HG02798 (cell line): ENCODE measurements at regions not wholly inside any gene's neighbourhood (a gene's known extent, or its start where the extent isn't known, plus 50 kb on each side); places are given as distances from the start of the nearest gene placed in this dataset.
A peak's percentile ranks its signal among the peaks of the same experiment; 100 is the strongest.

ENCODE experiments used
- ATAC-seq: cut with Tn5 transposase; IDR thresholded peaks from one replicate; pipeline ENCODE4 v1.9.1; 2021; ENCODE audit warnings: mild to moderate bottlenecking; ENCODE audit not compliant: unreplicated experiment, poor library complexity

GRCh38 chr13:89878904-89879303 is 1468.6 kb upstream of the MIR17HG start:
- no peak for ATAC-seq

DNA sequence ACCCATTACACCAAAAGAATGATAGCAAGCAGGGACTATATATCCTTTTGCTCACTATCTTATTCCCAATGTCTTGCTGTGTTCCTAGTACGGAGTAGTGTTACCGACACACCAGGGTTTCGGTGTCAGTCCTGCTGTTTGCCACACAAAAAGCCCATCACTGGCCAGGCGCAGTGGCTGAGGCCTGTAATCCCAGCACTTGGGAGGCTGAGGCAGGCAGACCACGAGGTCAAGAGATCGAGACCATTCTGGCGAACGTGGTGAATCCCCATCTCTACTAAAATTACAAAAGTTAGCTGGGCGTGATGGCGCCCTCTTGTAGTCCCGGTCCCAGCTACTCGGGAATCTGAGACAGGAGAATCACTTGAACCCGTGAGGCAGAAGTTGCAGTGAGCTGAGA is 1467.3 kb upstream of the MIR17HG start:
- ATAC-seq: no peak

DNA sequence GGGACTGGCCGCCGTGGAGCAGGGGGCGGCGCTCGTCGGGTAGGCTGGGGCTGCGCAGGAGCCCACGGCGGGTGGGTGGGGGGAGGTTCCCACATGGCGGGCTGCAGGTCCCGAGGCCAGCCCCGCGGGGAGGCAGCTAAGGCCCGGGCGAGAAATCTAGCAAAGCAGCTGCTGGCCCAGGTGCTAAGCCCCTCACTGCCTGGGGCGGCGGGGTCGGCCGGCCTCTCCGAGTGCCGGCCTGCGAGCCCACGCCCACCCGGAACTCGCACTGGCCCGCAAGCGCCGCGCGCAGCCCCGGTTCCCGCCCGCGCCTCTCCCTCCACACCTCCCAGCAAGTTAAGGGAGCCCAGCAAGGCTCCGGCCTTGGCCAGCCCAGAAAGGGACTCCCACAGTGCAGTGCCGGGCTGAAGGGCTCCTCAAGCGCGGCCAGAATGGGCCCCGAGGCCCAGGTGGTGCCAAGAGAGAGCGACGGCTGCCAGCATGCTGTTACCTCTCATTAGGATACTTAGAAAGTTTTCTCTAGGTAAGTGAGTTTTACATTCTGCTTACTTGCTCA is 1463.5 kb upstream of the MIR17HG start:
- no peak for ATAC-seq

DNA sequence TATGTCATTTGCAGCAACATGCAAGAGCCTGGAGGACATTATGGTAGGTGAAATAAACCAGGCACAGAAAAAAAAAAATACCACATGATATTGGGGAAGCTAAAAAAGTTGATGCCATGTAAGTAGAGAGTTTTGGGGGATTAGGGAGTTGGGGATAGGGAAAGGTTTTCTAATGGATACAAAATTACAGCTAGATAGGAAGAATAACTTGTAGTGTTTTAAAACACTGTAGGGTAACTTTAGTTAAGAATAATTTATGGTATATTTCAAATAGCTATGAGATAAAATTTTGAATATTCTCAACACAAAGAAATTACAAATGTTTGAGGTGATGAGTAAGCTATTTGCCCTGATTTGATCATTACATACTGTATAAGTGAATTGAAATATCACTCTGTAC is 1456.7 kb upstream of the MIR17HG start:
- no peak for ATAC-seq

- no peak for ATAC-seq
Measured at GRCh38 chr13:89891416-89891815, 1456.1 kb upstream of the MIR17HG start.

DNA sequence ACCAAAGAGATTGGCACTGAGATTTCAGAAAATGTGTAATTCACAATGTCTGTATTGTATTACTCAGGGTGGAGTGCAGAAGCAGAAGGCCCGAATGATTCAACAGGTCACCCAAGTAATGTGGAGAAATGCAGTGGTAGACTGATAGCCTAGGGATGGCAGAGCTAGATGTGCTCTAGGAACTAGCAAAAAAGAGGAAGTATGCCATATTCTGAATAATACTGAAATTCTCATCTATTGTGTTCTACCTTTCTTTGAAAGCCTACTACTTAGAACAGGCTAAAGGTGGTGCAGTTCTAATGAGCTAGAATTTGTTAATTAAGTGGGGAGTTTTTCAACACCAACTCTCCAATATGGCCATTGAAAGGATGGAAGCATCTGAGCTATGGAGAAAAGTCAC is 1449.8 kb upstream of the MIR17HG start:
- peak; percentile 69 for ATAC-seq

DNA sequence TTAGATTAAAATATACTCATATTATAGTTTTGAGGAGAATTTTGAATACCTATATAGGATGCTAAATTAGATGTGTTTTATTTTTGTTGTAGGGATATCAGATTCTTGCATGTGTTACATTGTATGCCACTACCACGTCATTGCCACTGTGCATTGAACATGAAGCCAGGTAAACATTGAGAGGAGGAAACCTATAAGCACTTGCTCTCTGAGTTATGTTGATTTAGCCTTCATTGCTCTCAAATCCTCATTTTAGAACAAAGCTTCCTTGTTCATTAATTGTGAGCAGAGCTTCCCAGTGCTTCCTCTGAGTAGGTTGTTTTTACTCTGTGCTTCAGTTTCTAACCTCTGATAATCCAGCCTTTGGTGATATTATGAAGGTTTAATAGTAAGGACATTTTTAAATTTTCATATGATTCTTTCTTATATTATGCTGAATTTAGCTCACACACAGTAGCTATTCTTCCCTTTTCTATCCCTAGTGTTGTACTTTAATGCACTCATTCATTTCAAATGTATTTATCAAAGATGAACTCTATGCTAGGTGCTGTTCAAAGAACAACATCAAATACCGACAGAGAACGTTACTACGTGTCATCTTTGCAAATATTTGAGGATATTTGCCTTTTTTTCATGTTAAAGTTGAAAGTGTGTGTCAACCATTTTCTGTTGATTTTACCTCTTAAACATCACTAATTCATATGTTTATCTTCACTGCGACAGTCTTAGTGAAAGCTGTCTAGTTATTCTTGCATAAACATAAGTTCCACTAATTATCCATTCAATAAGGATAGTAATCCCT is 1448.0 kb upstream of the MIR17HG start:
- ATAC-seq: no peak

GRCh38 chr13:89900104-89900765 is 1447.3 kb upstream of the MIR17HG start:
- ATAC-seq: no peak

DNA sequence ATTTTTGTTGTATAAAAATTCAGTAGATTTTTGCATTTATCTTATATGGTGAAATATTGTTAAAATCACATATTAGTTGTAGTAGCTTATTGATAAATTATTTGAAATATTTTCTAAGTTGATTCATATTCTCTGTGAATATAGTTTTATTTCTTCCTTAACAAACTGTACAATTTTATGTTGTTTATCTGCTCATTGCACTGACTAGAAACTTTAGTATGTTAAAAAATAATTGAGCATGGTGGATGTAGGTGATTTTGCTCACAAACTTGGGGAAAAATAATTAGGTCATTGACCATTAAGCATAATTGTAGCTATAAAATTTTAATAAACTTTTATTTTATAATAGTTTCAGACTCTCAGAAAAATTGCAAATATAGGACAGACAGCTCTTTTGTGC is 1445.3 kb upstream of the MIR17HG start:
- ATAC-seq: no peak

DNA sequence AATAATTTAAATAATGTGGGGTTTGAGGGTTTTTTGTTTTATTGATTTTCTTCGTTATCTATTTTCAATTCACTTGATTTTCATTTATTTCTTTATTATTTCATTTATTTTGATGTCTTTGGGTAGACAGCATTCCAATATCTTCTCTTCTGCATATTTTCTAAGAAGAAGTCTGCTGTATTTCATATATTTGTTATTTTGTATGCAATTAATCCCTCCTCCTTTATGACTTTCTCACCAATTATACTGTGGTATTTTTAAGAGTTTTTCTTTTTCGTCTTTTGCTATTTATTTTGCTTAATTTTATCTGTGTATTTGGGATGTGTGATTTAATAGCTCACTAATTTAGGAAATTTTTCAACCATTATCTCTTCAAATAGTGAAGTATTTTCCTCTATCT is 1444.4 kb upstream of the MIR17HG start:
- no peak for ATAC-seq

DNA sequence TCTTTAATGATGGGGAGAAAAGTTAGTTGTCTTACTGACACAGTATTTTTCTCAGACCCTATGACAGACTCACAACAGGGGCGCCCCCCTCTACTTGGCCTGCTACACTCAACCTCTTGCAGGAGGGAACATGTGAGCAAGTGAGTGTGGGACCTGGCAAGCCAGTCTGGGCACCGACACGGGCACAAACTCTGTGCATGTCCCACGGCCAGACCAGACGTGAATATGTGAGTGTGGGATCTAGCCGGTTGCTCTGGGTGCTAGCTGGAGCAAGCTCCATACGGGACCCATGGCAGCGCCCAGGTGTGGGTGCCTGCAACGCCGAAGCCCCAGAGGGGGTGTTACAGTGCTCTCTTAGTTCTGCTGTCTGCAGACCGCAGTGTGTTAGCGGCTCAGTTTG is 1437.3 kb upstream of the MIR17HG start:
- ATAC-seq: no peak

- ATAC-seq: no peak
Measured at GRCh38 chr13:89916551-89916950, 1430.9 kb upstream of the MIR17HG start.

GRCh38 chr13:89920461-89920860 is 1427.0 kb upstream of the MIR17HG start:
- no peak for ATAC-seq

DNA sequence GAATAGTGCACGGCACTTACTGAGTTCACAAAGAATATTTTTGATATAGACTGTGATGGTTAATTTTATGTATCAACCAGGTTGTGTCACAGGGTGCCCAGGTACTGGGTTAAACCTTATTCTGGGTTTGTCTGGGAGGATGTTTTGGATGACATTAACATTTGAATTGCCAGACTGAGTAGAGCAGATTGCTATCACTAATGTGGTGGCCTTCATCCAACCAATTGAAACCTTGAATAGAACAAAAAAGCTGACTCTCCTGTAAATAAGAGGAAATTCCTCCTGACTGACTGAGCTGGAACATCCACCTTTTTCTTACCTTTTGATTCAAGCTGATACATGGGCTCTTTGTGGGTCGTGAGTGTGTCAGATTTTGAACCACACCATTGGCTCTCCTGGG is 1424.4 kb upstream of the MIR17HG start:
- ATAC-seq: no peak

- ATAC-seq: no peak
Measured at GRCh38 chr13:89923736-89924135, 1423.8 kb upstream of the MIR17HG start.

- no peak for ATAC-seq
Measured at GRCh38 chr13:89925107-89925506, 1422.4 kb upstream of the MIR17HG start.

- no peak for ATAC-seq
Measured at GRCh38 chr13:89930861-89931260, 1416.6 kb upstream of the MIR17HG start.

GRCh38 chr13:89932902-89933301 is 1414.6 kb upstream of the MIR17HG start:
- ATAC-seq: no peak

- no peak for ATAC-seq
Measured at GRCh38 chr13:89936256-89936655, 1411.2 kb upstream of the MIR17HG start.

DNA sequence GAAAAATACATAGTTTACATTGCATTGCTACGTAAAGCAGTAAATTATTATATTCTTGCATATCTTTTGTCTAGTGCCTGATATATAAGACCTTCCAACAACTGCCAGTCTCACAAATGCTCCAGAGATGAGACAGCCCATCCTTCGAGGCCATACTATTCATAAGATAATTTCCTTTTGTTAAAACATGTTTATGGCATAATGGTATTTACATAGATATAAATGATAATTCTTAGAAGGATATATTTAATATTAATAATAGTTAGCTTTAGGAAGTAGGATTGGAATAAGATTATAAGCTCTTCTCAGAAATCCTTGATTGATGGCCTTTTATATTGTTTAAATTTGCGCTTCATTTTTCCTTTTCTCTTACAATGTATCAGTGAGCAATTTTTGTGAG is 1410.1 kb upstream of the MIR17HG start:
- no peak for ATAC-seq

- no peak for ATAC-seq
Measured at GRCh38 chr13:89940383-89940782, 1407.1 kb upstream of the MIR17HG start.

- no peak for ATAC-seq
Measured at GRCh38 chr13:89943139-89943538, 1404.3 kb upstream of the MIR17HG start.
